Ascending aorta (tissue), 2 donors: ENCODE measurements at regions not wholly inside any gene's neighbourhood (a gene's known extent, or its start where the extent isn't known, plus 50 kb on each side); places are given as distances from the start of the nearest gene placed in this dataset.
"Not testable (repeated sequence)": the region's sequence is repeated elsewhere in the genome, so short reads cannot be mapped to it uniquely, and the experiment has no call there.

ENCODE experiments used
- DNase-seq, 2 donors: peaks; one replicate each; pipeline ENCODE4 v3.0.0-alpha.2; 2019; ENCODE audit warnings: low spot score in 2 of 2
- H3K27ac ChIP-seq, 2 donors: fragments of 200-600 bp; sonication (generic); one replicate each; pipeline ENCODE4 v1.5.1; 2016 to 2017; ENCODE audit warnings: mild to moderate bottlenecking in 1 of 2
- H3K27me3 ChIP-seq: fragments of 200-600 bp; sonication (generic); one replicate; pipeline ENCODE4 v1.5.1; 2017
- H3K36me3 ChIP-seq, 2 donors: fragments of 200-600 bp; sonication (generic); one replicate each; pipeline ENCODE4 v1.5.1; 2016
- H3K4me1 ChIP-seq, 2 donors: fragments of 200-600 bp; sonication (generic); one replicate each; pipeline ENCODE4 v1.5.1; 2016 to 2017; ENCODE audit warnings: mild to moderate bottlenecking in 1 of 2
- H3K4me3 ChIP-seq, 2 donors: fragments of 200-600 bp; sonication (generic); one replicate each; pipeline ENCODE4 v1.5.1; 2016 to 2017; ENCODE audit warnings: mild to moderate bottlenecking in 1 of 2
- H3K9me3 ChIP-seq, 2 donors: fragments of 200-600 bp; sonication (generic); one replicate each; pipeline ENCODE4 v1.5.1; 2016
- CTCF ChIP-seq, 3 experiments: fragments of 200-600 bp in 2 of 3; fragments of 450-650 bp in 1 of 3; sonication (generic) in 2 of 3; IDR thresholded peaks; one replicate each; pipeline ENCODE4 v1.5.1; 2016 to 2019; ENCODE audit warnings: antibody characterized with exemption in 3 of 3, mild to moderate bottlenecking in 1 of 3, moderate library complexity in 1 of 3
- intact Hi-C: fragments of 100-400 bp; cut with DNase I; formaldehyde crosslinking; loops from one replicate; pipeline ENCODE4 v1.15.1; 2023

- no peaks in the 10 kb centered on the region for H3K4me1 ChIP-seq
- no peak overlapping the region for H3K4me3 ChIP-seq
Observed at GRCh38 chr7:52163311-52163710, 846.7 kb upstream of the COBL start.

GRCh38 chr7:52161483-52161882 is 844.9 kb upstream of the COBL start:
- no peaks in the 10 kb centered on the region for H3K27me3 ChIP-seq
- no peak overlapping the region for H3K27ac ChIP-seq
- no peak for TF ChIP-seq CTCF (IDR thresholded peaks at IDR 0.05)
- intact Hi-C loops = loop anchor here (10.0 kb wide), 1 partner anchor 63 kb away; no protein-coding TSS in a partner anchor
- no peak for DNase-seq
- H3K4me3 ChIP-seq = no peak overlapping the region
- no peaks in the 10 kb centered on the region for H3K36me3 ChIP-seq
- H3K9me3 ChIP-seq = no peaks in the 10 kb centered on the region
- no peaks in the 10 kb centered on the region for H3K4me1 ChIP-seq

More at GRCh38 chr7:52163311-52163710, 846.7 kb upstream of the COBL start:
- Histone ChIP-seq H3K27me3 (no peaks in the 10 kb centered on the region), H3K27ac (no peak overlapping the region), H3K9me3 (no peaks in the 10 kb centered on the region), H3K36me3 (no peaks in the 10 kb centered on the region)
- no peak for DNase-seq
- no peak for TF ChIP-seq CTCF (IDR thresholded peaks at IDR 0.05)
- intact Hi-C loops = loop anchor here (10.0 kb wide), 1 partner anchor 61 kb away; no protein-coding TSS in a partner anchor

- H3K4me1 ChIP-seq, H3K36me3 ChIP-seq, H3K27me3 ChIP-seq, H3K9me3 ChIP-seq, H3K27ac ChIP-seq, DNase-seq, H3K4me3 ChIP-seq, intact Hi-C loops: not testable (repeated sequence)
Observed at GRCh38 chr7:52159421-52159820, 842.8 kb upstream of the COBL start.

GRCh38 chr7:52154382-52154781 is 837.8 kb upstream of the COBL start:
- TF ChIP-seq CTCF (IDR thresholded peaks at IDR 0.05) = no peak
- no peaks in the 10 kb centered on the region for H3K4me1 ChIP-seq
- H3K9me3 ChIP-seq = no peaks in the 10 kb centered on the region
- no peak overlapping the region for H3K4me3 ChIP-seq
- intact Hi-C loops = no loop called here
- H3K36me3 ChIP-seq = no peaks in the 10 kb centered on the region
- H3K27ac ChIP-seq = no peak overlapping the region
- H3K27me3 ChIP-seq = no peaks in the 10 kb centered on the region
- DNase-seq = no peak

- no peaks in the 10 kb centered on the region for H3K36me3 ChIP-seq
- no peaks in the 10 kb centered on the region for H3K9me3 ChIP-seq
- H3K4me1 ChIP-seq = no peaks in the 10 kb centered on the region
- H3K27me3 ChIP-seq = no peaks in the 10 kb centered on the region
- DNase-seq = no peak
- H3K4me3 ChIP-seq = no peak overlapping the region
- no peak overlapping the region for H3K27ac ChIP-seq
- TF ChIP-seq CTCF (IDR thresholded peaks at IDR 0.05) = no peak
- intact Hi-C loops = no loop called here
Observed at GRCh38 chr7:52151559-52151958, 835.0 kb upstream of the COBL start.

- H3K4me1 ChIP-seq = no peaks in the 10 kb centered on the region
- H3K36me3 ChIP-seq = no peaks in the 10 kb centered on the region
- intact Hi-C loops = no loop called here
- TF ChIP-seq CTCF (IDR thresholded peaks at IDR 0.05) = no peak
- no peak overlapping the region for H3K4me3 ChIP-seq
- no peaks in the 10 kb centered on the region for H3K9me3 ChIP-seq
- no peak for DNase-seq
- no peak overlapping the region for H3K27ac ChIP-seq
- no peaks in the 10 kb centered on the region for H3K27me3 ChIP-seq
Observed at GRCh38 chr7:52150952-52151351, 834.3 kb upstream of the COBL start.
